ENCODE measurements at regions not wholly inside any gene's neighbourhood (a gene's known extent, or its start where the extent isn't known, plus 50 kb on each side); places are given as distances from the start of the nearest gene placed in this dataset.

- Histone ChIP-seq H4K20me1 (ENCODE audit: insufficient read depth, low read length) (no peaks in the 10 kb centered on the region; the same call in 1 of the 2 replicates), H3K4me2 (ENCODE audit: low read depth, low read length) (no peak overlapping the region), H3K36me3 (replicated peaks in 1 of 2; ENCODE audit: control insufficient read depth in 1 of 2, insufficient read depth in 2 of 2, low read length in 2 of 2) (no peaks in the 10 kb centered on the region), H2AFZ (ENCODE audit: low read length) (no peak overlapping the region), H3K4me1 (ENCODE audit: insufficient read depth, low read length) (no peaks in the 10 kb centered on the region), H3K4me3 (replicated peaks in 1 of 3; ENCODE audit: insufficient read depth in 1 of 3, low read depth in 2 of 3, low read length in 3 of 3) (no peak overlapping the region), H3K9ac (ENCODE audit: insufficient read depth, low read depth, low read length) (no peak overlapping the region), H3K27me3 (ENCODE audit: control insufficient read depth in 1 of 2, insufficient read depth in 2 of 2, low read length in 2 of 2) (peaks cover 0 to 79% of the 10 kb centered on the region in 2 experiments; a peak in 4 of 5 replicates), H3K79me2 (ENCODE audit: insufficient read depth, low read length) (no peaks in the 10 kb centered on the region), H3K27ac (ENCODE audit: extremely low read length, insufficient read depth, low read length) (no peak overlapping the region), H3K9me3 (ENCODE audit: low read length) (no peaks in the 10 kb centered on the region)
- no peak for DNase-seq (ENCODE audit: low spot score)
- FAIRE-seq = no peak
- intact Hi-C loops (cut with micrococcal nuclease; ENCODE audit: unreplicated experiment) = no loop called here
- ATAC-seq = no peak
- ChIA-PET POLR2A (no interaction called here), CTCF (ENCODE audit: low intra/inter-chr PET ratio, low total read pairs) (no interaction called here)
- 33% methylated on average over 3 of the region's 3 CpGs for WGBS (ENCODE audit: low lambda C conversion rate)
- TF ChIP-seq ZNF260 (CRISPR knock-in tag; IDR thresholded peaks at IDR 0.05; ENCODE audit: borderline replicate concordance, low read depth) (no peak), NRL (CRISPR knock-in tag; IDR thresholded peaks at IDR 0.05; ENCODE audit: borderline replicate concordance) (no peak), HNRNPK (IDR thresholded peaks at IDR 0.05; ENCODE audit: low read depth, low read length, poor library complexity, severe bottlenecking) (no peak), HINFP (CRISPR knock-in tag; IDR thresholded peaks at IDR 0.05; ENCODE audit: low read depth) (no peak), ZKSCAN5 (CRISPR knock-in tag; IDR thresholded peaks at IDR 0.05) (no peak), ZNF616 (CRISPR knock-in tag; IDR thresholded peaks at IDR 0.05; ENCODE audit: low read depth) (no peak), CREB3 (CRISPR knock-in tag; IDR thresholded peaks at IDR 0.05) (no peak)
- no TSS peak for BruUV-seq (replicated peaks)
- in situ Hi-C loops (cut with HindIII; ENCODE audit: extremely low pct_ligation_motif_present, low pct_unique_long_range_greater_than_20kb) = no loop called here
Observed at GRCh38 chr2:72003796-72004195, 143.9 kb downstream of the CYP26B1 start.

Measured in HepG2 (cell line).